Thoracic aorta (tissue), 2 donors: ENCODE measurements at regions not wholly inside any gene's neighbourhood (a gene's known extent, or its start where the extent isn't known, plus 50 kb on each side); places are given as distances from the start of the nearest gene placed in this dataset.

ENCODE experiments used
- ATAC-seq: fragments of 150-250 bp; one replicate; pipeline ENCODE4 v1.8.0; 2017; ENCODE audit warnings: low read depth; ENCODE audit not compliant: insufficient number of reproducible peaks, low FRiP score
- DNase-seq: peaks from one replicate; pipeline ENCODE4 v3.0.0-alpha.2; 2020; ENCODE audit warnings: low spot score
- H3K27ac ChIP-seq, 2 donors: fragments of 200-600 bp; sonication (generic); 1 replicate in 1 of 2; 2 replicates in 1 of 2; pipeline ENCODE4 v1.5.1; 2016; ENCODE audit warnings: mild to moderate bottlenecking in 2 of 2, moderate library complexity in 2 of 2
- H3K27me3 ChIP-seq: fragments of 200-600 bp; sonication (generic); replicated peaks from 2 replicates; pipeline ENCODE4 v1.6.0; 2016; ENCODE audit warnings: mild to moderate bottlenecking; ENCODE audit not compliant: insufficient read depth
- H3K36me3 ChIP-seq: fragments of 200-600 bp; sonication (generic); one replicate; pipeline ENCODE4 v1.5.1; 2016
- H3K4me1 ChIP-seq, 2 donors: fragments of 200-600 bp; sonication (generic); 1 replicate in 1 of 2; 2 replicates in 1 of 2; pipeline versions ENCODE4 v1.5.1 to v1.6.0; 2016; ENCODE audit warnings: low read depth in 2 of 2, mild to moderate bottlenecking in 1 of 2; ENCODE audit not compliant: control insufficient read depth in 1 of 2
- H3K4me3 ChIP-seq: fragments of 200-600 bp; sonication (generic); 2 replicates; pipeline ENCODE4 v1.5.1; 2016; ENCODE audit warnings: mild to moderate bottlenecking
- H3K9me3 ChIP-seq: fragments of 200-600 bp; sonication (generic); 2 replicates; pipeline ENCODE4 v1.5.1; 2016
- TF ChIP-seq, protein P1 (sequence below): fragments of 200-600 bp; sonication (generic); IDR thresholded peaks from one replicate; pipeline ENCODE4 v1.5.1; 2019; ENCODE audit warnings: antibody characterized with exemption

DNA sequence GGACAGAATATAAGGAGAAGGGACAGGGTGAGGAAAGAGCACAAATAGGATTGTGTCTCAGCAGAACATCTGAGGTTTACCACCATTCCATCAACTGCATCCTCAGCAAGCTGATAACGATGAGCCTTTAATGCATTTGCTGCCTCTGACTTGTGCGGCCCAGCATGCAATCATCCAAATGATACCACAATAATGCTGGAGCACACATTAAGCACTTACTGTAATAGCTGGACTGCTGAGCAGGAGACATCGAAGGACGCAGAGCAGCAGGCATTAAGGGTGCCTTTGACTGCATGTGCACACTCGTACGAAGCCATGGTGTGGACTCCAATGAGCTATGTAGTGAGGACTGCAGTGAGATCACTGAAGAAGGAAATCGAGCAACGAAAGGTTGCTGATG, 469.4 kb downstream of the FOXO1 start:
- DNase-seq, result no peak
- H3K27ac ChIP-seq, result no peak overlapping the region
- peaks cover 22 to 27% of the 10 kb centered on the region in 2 donors for H3K4me1 ChIP-seq
- ATAC-seq, result no peak
- no peaks in the 10 kb centered on the region for H3K27me3 ChIP-seq
- TF ChIP-seq, protein P1, sequence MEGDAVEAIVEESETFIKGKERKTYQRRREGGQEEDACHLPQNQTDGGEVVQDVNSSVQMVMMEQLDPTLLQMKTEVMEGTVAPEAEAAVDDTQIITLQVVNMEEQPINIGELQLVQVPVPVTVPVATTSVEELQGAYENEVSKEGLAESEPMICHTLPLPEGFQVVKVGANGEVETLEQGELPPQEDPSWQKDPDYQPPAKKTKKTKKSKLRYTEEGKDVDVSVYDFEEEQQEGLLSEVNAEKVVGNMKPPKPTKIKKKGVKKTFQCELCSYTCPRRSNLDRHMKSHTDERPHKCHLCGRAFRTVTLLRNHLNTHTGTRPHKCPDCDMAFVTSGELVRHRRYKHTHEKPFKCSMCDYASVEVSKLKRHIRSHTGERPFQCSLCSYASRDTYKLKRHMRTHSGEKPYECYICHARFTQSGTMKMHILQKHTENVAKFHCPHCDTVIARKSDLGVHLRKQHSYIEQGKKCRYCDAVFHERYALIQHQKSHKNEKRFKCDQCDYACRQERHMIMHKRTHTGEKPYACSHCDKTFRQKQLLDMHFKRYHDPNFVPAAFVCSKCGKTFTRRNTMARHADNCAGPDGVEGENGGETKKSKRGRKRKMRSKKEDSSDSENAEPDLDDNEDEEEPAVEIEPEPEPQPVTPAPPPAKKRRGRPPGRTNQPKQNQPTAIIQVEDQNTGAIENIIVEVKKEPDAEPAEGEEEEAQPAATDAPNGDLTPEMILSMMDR, result no peak
- H3K9me3 ChIP-seq, result no peaks in the 10 kb centered on the region
- H3K36me3 ChIP-seq, result no peaks in the 10 kb centered on the region
- no peak overlapping the region for H3K4me3 ChIP-seq

GRCh38 chr13:40197936-40198595, 468.4 kb downstream of the FOXO1 start:
- Histone ChIP-seq H3K36me3 (no peaks in the 10 kb centered on the region), H3K4me1 (peaks cover 13 to 18% of the 10 kb centered on the region in 2 donors), H3K4me3 (no peak overlapping the region), H3K9me3 (no peaks in the 10 kb centered on the region), H3K27ac (no peak overlapping the region), H3K27me3 (no peaks in the 10 kb centered on the region)
- DNase-seq (no peak), ATAC-seq (no peak)
- TF ChIP-seq, protein P1, result no peak

GRCh38 chr13:40200273-40200978, 466.0 kb downstream of the FOXO1 start:
- no peak overlapping the region for H3K27ac ChIP-seq
- no peaks in the 10 kb centered on the region for H3K36me3 ChIP-seq
- peaks cover 3% of the 10 kb centered on the region for H3K9me3 ChIP-seq
- no peaks in the 10 kb centered on the region for H3K4me1 ChIP-seq
- TF ChIP-seq, protein P1, result no peak
- H3K4me3 ChIP-seq, result no peak overlapping the region
- no peak for DNase-seq
- no peaks in the 10 kb centered on the region for H3K27me3 ChIP-seq
- ATAC-seq, result no peak

DNA sequence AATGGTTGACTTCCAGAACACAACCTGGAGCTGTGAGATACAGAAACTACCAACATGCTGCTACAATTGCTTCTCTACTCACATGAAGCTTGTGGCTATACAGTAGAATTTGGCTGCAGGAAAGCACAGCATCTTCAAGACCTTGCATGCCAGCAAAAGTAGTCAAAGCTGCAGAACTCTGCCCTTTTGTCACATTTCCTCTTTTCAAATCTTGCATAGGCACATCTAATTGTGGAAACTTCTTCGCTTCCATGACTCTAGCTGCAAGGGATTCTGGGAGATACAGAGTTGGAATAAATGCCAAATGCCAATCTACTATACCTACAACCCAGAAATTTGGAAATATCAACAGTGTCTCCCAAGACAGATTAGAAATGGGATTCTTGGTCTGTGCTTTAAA, 462.2 kb downstream of the FOXO1 start:
- TF ChIP-seq, protein P1, result no peak
- Histone ChIP-seq H3K27ac (no peak overlapping the region), H3K4me3 (no peak overlapping the region)

DNA sequence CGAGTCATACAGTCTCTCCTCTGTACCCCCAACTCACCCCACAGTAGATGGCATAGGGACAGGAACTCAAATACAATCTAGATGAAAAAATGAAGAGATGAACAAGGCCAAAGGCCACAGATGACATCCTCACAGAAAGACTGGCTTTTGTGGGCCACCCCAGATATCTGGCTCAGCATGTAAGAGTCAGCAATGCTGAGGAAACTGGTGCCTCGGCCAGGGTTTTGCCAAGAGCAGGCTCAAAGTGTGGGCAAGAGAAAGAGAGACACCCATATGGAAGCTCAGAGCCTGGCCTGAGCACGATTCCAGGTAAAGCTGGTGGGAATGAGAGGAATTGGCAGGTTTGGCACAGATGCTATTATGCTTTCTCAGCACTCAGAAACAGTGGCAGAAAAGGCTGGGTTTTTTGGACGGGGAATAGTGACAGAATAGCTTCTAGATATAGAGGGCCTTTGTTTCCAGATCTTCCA, 460.6 kb downstream of the FOXO1 start:
- DNase-seq (no peak), ATAC-seq (peak; percentile 40)
- Histone ChIP-seq H3K4me1 (peaks cover 3 to 8% of the 10 kb centered on the region in 2 donors), H3K27ac (no peak overlapping the region), H3K27me3 (no peaks in the 10 kb centered on the region), H3K4me3 (no peak overlapping the region), H3K36me3 (no peaks in the 10 kb centered on the region), H3K9me3 (peaks cover 3% of the 10 kb centered on the region)
- TF ChIP-seq, protein P1, result no peak

More for the DNA sequence above, 462.2 kb downstream of the FOXO1 start:
- Histone ChIP-seq H3K9me3 (peaks cover 3% of the 10 kb centered on the region), H3K4me1 (peaks cover 3 to 8% of the 10 kb centered on the region in 2 donors), H3K27me3 (no peaks in the 10 kb centered on the region), H3K36me3 (no peaks in the 10 kb centered on the region)
- ATAC-seq (no peak), DNase-seq (no peak)
